ENCODE measurements at regions not wholly inside any gene's neighbourhood (a gene's known extent, or its start where the extent isn't known, plus 50 kb on each side); places are given as distances from the start of the nearest gene placed in this dataset.

DNA sequence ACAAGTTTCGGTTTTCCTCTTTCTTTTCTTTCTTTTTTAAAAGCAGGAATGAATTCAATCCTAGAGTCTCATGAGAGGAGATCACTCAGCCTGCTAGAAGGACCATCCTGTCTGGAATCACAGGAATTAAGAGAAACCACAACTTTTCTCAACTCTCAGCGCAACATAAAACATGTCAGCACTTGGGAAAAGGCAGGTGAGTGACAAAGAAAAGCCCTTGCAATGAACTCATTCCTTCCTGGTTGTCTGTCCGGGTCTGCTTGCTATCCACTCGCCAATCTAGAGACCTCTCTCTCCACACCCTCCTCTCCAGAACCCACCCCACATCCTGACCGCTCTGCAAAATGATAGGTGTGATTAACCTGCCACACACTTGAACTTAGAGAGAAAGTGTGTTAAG, 253.8 kb downstream of the LY86 start:
- Histone ChIP-seq H3K36me3 (ENCODE audit: insufficient read depth) (no peaks in the 10 kb centered on the region), H3K27me3 (ENCODE audit: insufficient read depth) (no peaks in the 10 kb centered on the region), H3K79me2 (replicated peaks; ENCODE audit: insufficient read depth) (no peaks in the 10 kb centered on the region), H2AFZ (peak overlapping the region; percentile 11), H3K4me2 (no peak overlapping the region), H3K27ac (ENCODE audit: low read depth) (no peak overlapping the region), H3K9me2 (ENCODE audit: insufficient read depth) (peaks cover 4% of the 10 kb centered on the region; the same call in 1 of the 2 replicates), H3K4me1 (ENCODE audit: insufficient read depth) (no peaks in the 10 kb centered on the region), H3F3A (replicated peaks; ENCODE audit: low read depth) (no peaks in the 10 kb centered on the region), H3K4me3 (no peak overlapping the region), H4K20me1 (replicated peaks; ENCODE audit: insufficient read depth) (no peaks in the 10 kb centered on the region)
- Mint-ChIP-seq H3K9me3 (peaks cover 6% of the 10 kb centered on the region; the same call in 2 of the 3 replicates), H3K4me1 (peaks cover 9% of the 10 kb centered on the region), H3K27ac (no peak overlapping the region), H3K27me3 (ENCODE audit: insufficient read depth, low read depth, poor library complexity) (peaks cover 6% of the 10 kb centered on the region), H3K36me3 (ENCODE audit: low read depth) (no peaks in the 10 kb centered on the region), H3K4me3 (no peak overlapping the region)
- TF ChIP-seq NANOG (IDR thresholded peaks at IDR 0.05; ENCODE audit: borderline replicate concordance), result no peak
- TF ChIP-seq EZH2 (IDR thresholded peaks at IDR 0.05; ENCODE audit: low read depth, unreplicated experiment), result no peak
- TF ChIP-seq, protein P1, sequence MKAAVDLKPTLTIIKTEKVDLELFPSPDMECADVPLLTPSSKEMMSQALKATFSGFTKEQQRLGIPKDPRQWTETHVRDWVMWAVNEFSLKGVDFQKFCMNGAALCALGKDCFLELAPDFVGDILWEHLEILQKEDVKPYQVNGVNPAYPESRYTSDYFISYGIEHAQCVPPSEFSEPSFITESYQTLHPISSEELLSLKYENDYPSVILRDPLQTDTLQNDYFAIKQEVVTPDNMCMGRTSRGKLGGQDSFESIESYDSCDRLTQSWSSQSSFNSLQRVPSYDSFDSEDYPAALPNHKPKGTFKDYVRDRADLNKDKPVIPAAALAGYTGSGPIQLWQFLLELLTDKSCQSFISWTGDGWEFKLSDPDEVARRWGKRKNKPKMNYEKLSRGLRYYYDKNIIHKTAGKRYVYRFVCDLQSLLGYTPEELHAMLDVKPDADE (IDR thresholded peaks at IDR 0.05), result no peak
- TF ChIP-seq, protein P2, sequence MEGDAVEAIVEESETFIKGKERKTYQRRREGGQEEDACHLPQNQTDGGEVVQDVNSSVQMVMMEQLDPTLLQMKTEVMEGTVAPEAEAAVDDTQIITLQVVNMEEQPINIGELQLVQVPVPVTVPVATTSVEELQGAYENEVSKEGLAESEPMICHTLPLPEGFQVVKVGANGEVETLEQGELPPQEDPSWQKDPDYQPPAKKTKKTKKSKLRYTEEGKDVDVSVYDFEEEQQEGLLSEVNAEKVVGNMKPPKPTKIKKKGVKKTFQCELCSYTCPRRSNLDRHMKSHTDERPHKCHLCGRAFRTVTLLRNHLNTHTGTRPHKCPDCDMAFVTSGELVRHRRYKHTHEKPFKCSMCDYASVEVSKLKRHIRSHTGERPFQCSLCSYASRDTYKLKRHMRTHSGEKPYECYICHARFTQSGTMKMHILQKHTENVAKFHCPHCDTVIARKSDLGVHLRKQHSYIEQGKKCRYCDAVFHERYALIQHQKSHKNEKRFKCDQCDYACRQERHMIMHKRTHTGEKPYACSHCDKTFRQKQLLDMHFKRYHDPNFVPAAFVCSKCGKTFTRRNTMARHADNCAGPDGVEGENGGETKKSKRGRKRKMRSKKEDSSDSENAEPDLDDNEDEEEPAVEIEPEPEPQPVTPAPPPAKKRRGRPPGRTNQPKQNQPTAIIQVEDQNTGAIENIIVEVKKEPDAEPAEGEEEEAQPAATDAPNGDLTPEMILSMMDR (conservative IDR thresholded peaks at IDR 0.05; ENCODE audit: low read depth in 2 of 2), result no peak
- no peak for TF ChIP-seq ZNF331 (CRISPR knock-in tag; IDR thresholded peaks at IDR 0.05; ENCODE audit: low read depth)
- no peak for TF ChIP-seq REST (IDR thresholded peaks at IDR 0.05; ENCODE audit: unreplicated experiment)
- no peak for ATAC-seq
- DNase-seq (ENCODE audit: low spot score), result no peak

GRCh38 chr6:6843057-6843627, 254.6 kb downstream of the LY86 start:
- H3K79me2 ChIP-seq (replicated peaks; ENCODE audit: insufficient read depth), result no peaks in the 10 kb centered on the region
- Mint-ChIP-seq H3K36me3 (ENCODE audit: low read depth) (no peaks in the 10 kb centered on the region), H3K4me3 (no peak overlapping the region), H3K27me3 (ENCODE audit: insufficient read depth, low read depth, poor library complexity) (peaks cover 6% of the 10 kb centered on the region), H3K4me1 (peaks cover 4% of the 10 kb centered on the region), H3K27ac (no peak overlapping the region), H3K9me3 (peaks cover 6% of the 10 kb centered on the region; the same call in 2 of the 3 replicates)
- H3K27me3 ChIP-seq (ENCODE audit: insufficient read depth), result no peaks in the 10 kb centered on the region
- no peak overlapping the region for H3K4me2 ChIP-seq
- DNase-seq (ENCODE audit: low spot score), result no peak
- peak; percentile 73 for ATAC-seq
- no peak overlapping the region for H3K27ac ChIP-seq (ENCODE audit: low read depth)
- H2AFZ ChIP-seq, result peak overlapping the region; percentile 32
- H3K4me1 ChIP-seq (ENCODE audit: insufficient read depth), result no peaks in the 10 kb centered on the region
- peaks cover 4% of the 10 kb centered on the region; the same call in 1 of the 2 replicates for H3K9me2 ChIP-seq (ENCODE audit: insufficient read depth)
- H3F3A ChIP-seq (replicated peaks; ENCODE audit: low read depth), result no peaks in the 10 kb centered on the region
- H4K20me1 ChIP-seq (replicated peaks; ENCODE audit: insufficient read depth), result no peaks in the 10 kb centered on the region
- no peaks in the 10 kb centered on the region for H3K36me3 ChIP-seq (ENCODE audit: insufficient read depth)
- H3K4me3 ChIP-seq, result no peak overlapping the region
- TF ChIP-seq ZNF462 (CRISPR knock-in tag; IDR thresholded peaks at IDR 0.05), result no peak
